Vagina (tissue), 2 donors: ENCODE measurements at regions not wholly inside any gene's neighbourhood (a gene's known extent, or its start where the extent isn't known, plus 50 kb on each side); places are given as distances from the start of the nearest gene placed in this dataset.

Experiments
- DNase-seq, 2 donors: peaks; one replicate each; pipeline ENCODE4 v3.0.0-alpha.2; 2017; ENCODE audit errors: extremely low spot score in 2 of 2
- H3K27ac ChIP-seq: fragments of 200-600 bp; sonication (generic); one replicate; pipeline ENCODE4 v1.5.1; 2019
- H3K27me3 ChIP-seq: fragments of 200-600 bp; sonication (generic); one replicate; pipeline ENCODE4 v1.5.1; 2019
- H3K36me3 ChIP-seq, 2 donors: fragments of 200-600 bp; sonication (generic); one replicate each; pipeline ENCODE4 v1.5.1; 2017 to 2019
- H3K4me1 ChIP-seq: fragments of 200-600 bp; sonication (generic); one replicate; pipeline ENCODE4 v1.5.1; 2019
- H3K4me3 ChIP-seq, 2 donors: fragments of 200-600 bp; sonication (generic); 1 replicate in 1 of 2; 2 replicates in 1 of 2; pipeline ENCODE4 v1.5.1; 2016 to 2019
- H3K9me3 ChIP-seq: fragments of 200-600 bp; sonication (generic); one replicate; pipeline ENCODE4 v1.5.1; 2019
- CTCF ChIP-seq, 3 experiments: fragments of 450-650 bp in 2 of 3; fragments of 200-600 bp in 1 of 3; sonication (generic) in 1 of 3; IDR thresholded peaks; one replicate each; pipeline ENCODE4 v1.5.1; 2017 to 2019; ENCODE audit warnings: antibody characterized with exemption in 3 of 3, mild to moderate bottlenecking in 2 of 3, moderate library complexity in 2 of 3
- POLR2A ChIP-seq, 2 donors: fragments of 450-650 bp; IDR thresholded peaks; one replicate each; pipeline ENCODE4 v1.6.1; 2017; ENCODE audit warnings: antibody characterized with exemption in 2 of 2, mild to moderate bottlenecking in 2 of 2, moderate library complexity in 2 of 2
- POLR2AphosphoS5 ChIP-seq, 2 donors: sonication (generic); formaldehyde crosslinking; IDR thresholded peaks; one replicate each; pipeline ENCODE4 v1.9.0; 2017; ENCODE audit warnings: antibody characterized with exemption in 2 of 2, mild to moderate bottlenecking in 2 of 2, low read depth in 1 of 2; ENCODE audit not compliant: insufficient read depth in 1 of 2
- intact Hi-C: fragments of 100-400 bp; cut with DNase I; formaldehyde crosslinking; loops from one replicate; pipeline ENCODE4 v1.15.1; 2023

GRCh38 chr15:96119734-96120133 lies 210.8 kb upstream of the NR2F2 start:
- Histone ChIP-seq H3K4me1 (peaks cover 7% of the 10 kb centered on the region), H3K27ac (no peak overlapping the region), H3K9me3 (no peaks in the 10 kb centered on the region), H3K36me3 (no peaks in the 10 kb centered on the region), H3K27me3 (no peaks in the 10 kb centered on the region), H3K4me3 (no peak overlapping the region)
- no peak for DNase-seq
- intact Hi-C loops = no loop called here
- TF ChIP-seq CTCF (IDR thresholded peaks at IDR 0.05) (no peak), POLR2A (IDR thresholded peaks at IDR 0.05) (no peak), POLR2AphosphoS5 (IDR thresholded peaks at IDR 0.05; ENCODE audit: insufficient read depth in 1 of 2, low read depth in 1 of 2) (no peak)

- Histone ChIP-seq H3K36me3 (no peaks in the 10 kb centered on the region), H3K4me3 (no peak overlapping the region), H3K4me1 (peaks cover 7% of the 10 kb centered on the region), H3K27me3 (no peaks in the 10 kb centered on the region), H3K9me3 (no peaks in the 10 kb centered on the region), H3K27ac (no peak overlapping the region)
- DNase-seq = no peak
- intact Hi-C loops = no loop called here
- no peak for TF ChIP-seq POLR2AphosphoS5 (IDR thresholded peaks at IDR 0.05; ENCODE audit: insufficient read depth in 1 of 2, low read depth in 1 of 2)
- no peak for TF ChIP-seq CTCF (IDR thresholded peaks at IDR 0.05)
- no peak for TF ChIP-seq POLR2A (IDR thresholded peaks at IDR 0.05)
These were observed 209.2 kb upstream of the NR2F2 start for GRCh38 chr15:96121086-96121920.

GRCh38 chr15:96122077-96123027 lies 208.1 kb upstream of the NR2F2 start:
- Histone ChIP-seq H3K9me3 (no peaks in the 10 kb centered on the region), H3K36me3 (no peaks in the 10 kb centered on the region), H3K27ac (no peak overlapping the region), H3K4me3 (no peak overlapping the region), H3K27me3 (no peaks in the 10 kb centered on the region), H3K4me1 (peaks cover 7% of the 10 kb centered on the region)
- TF ChIP-seq POLR2A (IDR thresholded peaks at IDR 0.05) = no peak
- no peak for TF ChIP-seq CTCF (IDR thresholded peaks at IDR 0.05)
- no peak for TF ChIP-seq POLR2AphosphoS5 (IDR thresholded peaks at IDR 0.05; ENCODE audit: insufficient read depth in 1 of 2, low read depth in 1 of 2)
- intact Hi-C loops = no loop called here
- DNase-seq = no peak

- H3K36me3 ChIP-seq = no peaks in the 10 kb centered on the region
- intact Hi-C loops = no loop called here
- TF ChIP-seq POLR2A (IDR thresholded peaks at IDR 0.05) (no peak), POLR2AphosphoS5 (IDR thresholded peaks at IDR 0.05; ENCODE audit: insufficient read depth in 1 of 2, low read depth in 1 of 2) (no peak), CTCF (IDR thresholded peaks at IDR 0.05) (no peak)
These were observed 207.5 kb upstream of the NR2F2 start for GRCh38 chr15:96123028-96123400.

More at GRCh38 chr15:96123028-96123400, 207.5 kb upstream of the NR2F2 start:
- H3K27ac ChIP-seq = no peak overlapping the region
- peaks cover 7% of the 10 kb centered on the region for H3K4me1 ChIP-seq
- no peaks in the 10 kb centered on the region for H3K9me3 ChIP-seq
- no peaks in the 10 kb centered on the region for H3K27me3 ChIP-seq
- DNase-seq = no peak
- H3K4me3 ChIP-seq = no peak overlapping the region
